ENCODE measurements at regions not wholly inside any gene's neighbourhood (a gene's known extent, or its start where the extent isn't known, plus 50 kb on each side); places are given as distances from the start of the nearest gene placed in this dataset.

GRCh38 chr1:234960722-234961455, 167.7 kb downstream of the TOMM20 start:
- Histone ChIP-seq H2BK12ac (ENCODE audit: insufficient read length, low read depth, low read length) (no peak overlapping the region), H3K27ac (ENCODE audit: insufficient read length, low read depth, low read length) (no peak overlapping the region), H2BK120ac (ENCODE audit: low read depth, low read length, poor library complexity, severe bottlenecking) (no peak overlapping the region), H3K79me1 (ENCODE audit: insufficient read depth, low read depth, low read length, poor library complexity, severe bottlenecking) (no peaks in the 10 kb centered on the region), H2BK5ac (ENCODE audit: insufficient read length, low read length) (no peak overlapping the region), H3K27me3 (ENCODE audit: insufficient read depth, low read length) (no peaks in the 10 kb centered on the region), H2AK5ac (ENCODE audit: insufficient read length, low read length) (no peak overlapping the region), H3K9me3 (ENCODE audit: control insufficient read depth, low read depth, low read length) (no peaks in the 10 kb centered on the region), H2BK20ac (ENCODE audit: low read depth, low read length, poor library complexity, severe bottlenecking) (no peak overlapping the region), H4K8ac (replicated peaks; ENCODE audit: insufficient read length, low read depth, low read length) (no peak overlapping the region), H2AFZ (ENCODE audit: low read length) (no peak overlapping the region), H4K20me1 (ENCODE audit: control insufficient read depth, insufficient read depth, insufficient read length) (no peaks in the 10 kb centered on the region), H4K91ac (ENCODE audit: insufficient read length, low read depth, low read length) (no peak overlapping the region), H3K4me2 (ENCODE audit: insufficient read depth, insufficient read length, low read length) (no peak overlapping the region), H2BK15ac (ENCODE audit: low read depth, low read length) (no peak overlapping the region), H3K79me2 (ENCODE audit: insufficient read depth, low read length) (no peaks in the 10 kb centered on the region), H3T11ph (ENCODE audit: low read length) (no peak overlapping the region), H4K5ac (ENCODE audit: insufficient read length, low read depth, low read length) (no peak overlapping the region), H3K9ac (ENCODE audit: extremely low read depth, insufficient read length, low read length) (no peak overlapping the region), H3K18ac (ENCODE audit: insufficient read length, low read depth, low read length) (no peak overlapping the region), H3K4me1 (ENCODE audit: insufficient read depth, low read length) (peaks cover 3% of the 10 kb centered on the region; the same call in 1 of the 2 replicates), H3K23me2 (ENCODE audit: insufficient read length, low read depth, low read length, poor library complexity, severe bottlenecking) (no peaks in the 10 kb centered on the region), H3K4ac (ENCODE audit: low read depth, low read length) (no peak overlapping the region), H3K14ac (ENCODE audit: insufficient read depth, low read length) (peak overlapping the region; percentile 48), H3K23ac (ENCODE audit: insufficient read length, low read depth, low read length) (no peak overlapping the region), H3K56ac (ENCODE audit: insufficient read length, low read depth, low read length) (no peak overlapping the region)
- no peak for TF ChIP-seq CTCF (conservative IDR thresholded peaks at IDR 0.05)
- Mint-ChIP-seq H3K27me3 (ENCODE audit: low read depth) (peaks cover 4% of the 10 kb centered on the region; the same call in 1 of the 2 replicates), H3K4me1 (peaks cover 32 to 34% of the 10 kb centered on the region in 2 experiments), H3K36me3 (ENCODE audit: insufficient read depth in 1 of 3, low read depth in 3 of 3) (no peaks in the 10 kb centered on the region), H3K4me3 (no peak overlapping the region), H3K27ac (no peak overlapping the region), H3K9me3 (no peaks in the 10 kb centered on the region)
- DNase-seq = no peak
- no CpG with 5 or more reads among the region's 17 CpGs for WGBS (ENCODE audit: extremely low coverage, insufficient read length, low lambda C conversion rate)

All from H9 (cell line).